GM12865 (cell line): ENCODE measurements at regions not wholly inside any gene's neighbourhood (a gene's known extent, or its start where the extent isn't known, plus 50 kb on each side); places are given as distances from the start of the nearest gene placed in this dataset.

Experiments used
- DNase-seq: peaks from one replicate; pipeline ENCODE4 v3.0.0; 2010; ENCODE audit warnings: low read depth
- H3K4me3 ChIP-seq: 2 replicates; pipeline ENCODE4 v1.5.1; 2011; ENCODE audit warnings: mild to moderate bottlenecking, low read depth, low read length, control low read depth
- CTCF ChIP-seq: IDR thresholded peaks from 2 replicates; pipeline ENCODE4 v1.5.1; 2011; ENCODE audit warnings: low read length, control low read depth, low read depth, inconsistent platforms; ENCODE audit not compliant: insufficient read depth; ENCODE audit errors: missing control alignments

GRCh38 chr11:95700471-95700817, 89.1 kb downstream of the FAM76B start:
- TF ChIP-seq CTCF, result no peak
- peak overlapping the region; percentile 1; the same call in 1 of the 2 replicates for H3K4me3 ChIP-seq
- DNase-seq, result peak; percentile 24

- TF ChIP-seq CTCF, result no peak
- peak overlapping the region; percentile 1; the same call in 1 of the 2 replicates for H3K4me3 ChIP-seq
- DNase-seq, result no peak
Observed at GRCh38 chr11:95699631-95700470, 89.7 kb downstream of the FAM76B start.

DNA sequence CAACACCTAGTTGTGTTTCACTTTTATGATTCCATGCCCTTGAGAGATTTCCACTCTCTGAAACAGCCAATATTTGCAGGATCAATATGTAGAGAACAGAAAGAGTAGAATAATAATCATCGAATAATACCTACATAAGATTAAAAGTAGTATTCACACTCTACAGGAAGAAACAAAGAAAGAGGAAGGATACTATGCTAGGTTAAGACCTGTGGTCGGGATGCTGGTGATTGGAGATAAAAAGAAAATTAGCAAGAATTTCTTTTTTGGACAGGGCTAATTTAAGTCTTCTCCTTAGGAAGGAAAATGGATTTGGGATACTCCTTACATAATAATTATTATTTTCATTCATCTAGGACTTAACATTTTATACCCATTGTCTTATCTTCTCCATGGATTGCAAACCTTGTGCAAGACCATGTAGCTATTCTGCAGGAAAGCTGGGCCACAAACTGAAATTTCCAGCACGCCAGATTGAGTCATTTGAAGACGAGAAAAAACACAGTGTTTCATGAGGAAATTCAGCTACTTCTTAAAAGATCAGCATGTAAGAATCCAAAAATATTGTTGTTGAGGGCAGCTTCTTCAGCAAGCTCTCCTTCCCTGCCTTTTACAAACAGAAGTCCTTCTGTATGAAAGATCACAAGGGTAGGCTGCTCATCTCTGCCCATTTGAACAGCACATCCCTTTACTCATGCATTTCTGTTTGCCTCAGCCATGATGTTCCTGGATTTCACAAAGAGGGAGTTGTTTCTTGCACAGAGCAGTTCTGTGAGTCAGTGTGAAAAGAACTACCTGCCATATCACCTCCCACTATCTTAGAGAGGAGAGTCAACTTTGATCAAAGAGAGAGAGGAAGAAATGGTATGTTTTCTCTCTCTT, 90.7 kb downstream of the FAM76B start:
- no peak for DNase-seq
- no peak for TF ChIP-seq CTCF
- no peak overlapping the region for H3K4me3 ChIP-seq

- no peak overlapping the region for H3K4me3 ChIP-seq
- peak; percentile 41 for DNase-seq
- TF ChIP-seq CTCF, result no peak
Observed at GRCh38 chr11:95697614-95698408, 91.8 kb downstream of the FAM76B start.

GRCh38 chr11:95695181-95695580, 94.4 kb downstream of the FAM76B start:
- TF ChIP-seq CTCF, result no peak
- no peak for DNase-seq
- no peak overlapping the region for H3K4me3 ChIP-seq

DNA sequence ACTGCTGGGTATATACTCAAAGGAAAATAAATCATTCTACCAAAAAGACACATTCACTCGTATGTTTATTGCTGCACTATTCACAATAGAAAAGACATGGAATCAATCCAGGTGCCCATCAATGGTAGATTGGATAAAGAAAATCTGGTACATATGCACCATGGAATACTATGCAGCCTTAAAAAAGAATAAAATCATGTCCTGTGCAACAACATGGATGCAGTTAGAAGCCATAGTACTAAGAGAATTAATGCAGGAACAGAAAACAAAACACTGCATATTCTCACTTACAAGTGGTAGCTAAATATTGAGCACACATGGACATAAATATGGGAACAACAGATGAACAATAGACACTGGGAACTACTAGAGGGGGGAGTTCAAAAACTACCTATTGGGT, 96.3 kb downstream of the FAM76B start:
- no peak for TF ChIP-seq CTCF
- no peak for DNase-seq
- H3K4me3 ChIP-seq, result no peak overlapping the region
